Retinal pigment epithelial cell (primary cell): ENCODE measurements at regions not wholly inside any gene's neighbourhood (a gene's known extent, or its start where the extent isn't known, plus 50 kb on each side); places are given as distances from the start of the nearest gene placed in this dataset.

ENCODE experiments used
- DNase-seq: peaks from one replicate; pipeline ENCODE4 v3.0.0-alpha.2; 2010; ENCODE audit warnings: low read depth
- H3K4me3 ChIP-seq: 2 replicates; pipeline ENCODE4 v1.5.1; 2011; ENCODE audit warnings: mild to moderate bottlenecking, low read length, control low read depth, moderate library complexity
- TF ChIP-seq, protein P1 (sequence below): conservative IDR thresholded peaks from 2 replicates; pipeline ENCODE4 v1.5.1; 2011; ENCODE audit warnings: low read depth, low read length, control low read depth, inconsistent platforms

DNA sequence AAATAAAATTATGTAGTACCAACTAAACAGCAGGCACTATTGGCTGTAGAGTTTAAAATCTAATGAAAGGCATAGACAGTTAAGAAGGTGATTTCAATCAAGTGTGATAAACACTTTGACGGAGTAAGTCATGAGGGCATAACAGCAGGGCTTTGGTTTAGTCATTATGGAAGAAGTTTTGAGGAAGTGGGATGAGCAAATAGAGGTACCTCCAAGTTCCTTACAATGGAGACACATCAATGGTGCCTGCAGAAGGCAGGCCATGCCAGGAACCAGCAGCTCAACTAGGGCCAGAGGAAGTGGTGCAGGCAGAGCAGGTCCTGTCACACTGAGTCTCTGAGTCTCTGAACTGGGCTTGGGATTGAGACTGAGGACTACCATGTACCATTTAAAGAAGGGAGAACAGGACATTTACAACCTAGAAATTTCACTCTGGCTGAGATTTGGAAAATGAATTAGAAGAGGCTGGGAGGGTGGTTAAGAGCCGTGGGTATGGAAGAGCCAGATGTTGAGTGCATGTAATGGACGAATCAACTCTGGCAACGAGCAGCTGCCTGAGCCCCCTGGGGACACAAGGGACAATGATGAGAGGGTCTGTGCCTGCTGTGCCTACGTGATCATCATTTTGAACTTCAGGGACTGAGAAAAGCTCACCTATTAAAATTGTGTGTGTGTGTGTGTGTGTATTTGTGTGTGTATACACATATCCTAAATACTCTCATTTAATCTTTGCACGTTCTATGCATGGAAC is 208.7 kb upstream of the POM121L12 start:
- TF ChIP-seq, protein P1, sequence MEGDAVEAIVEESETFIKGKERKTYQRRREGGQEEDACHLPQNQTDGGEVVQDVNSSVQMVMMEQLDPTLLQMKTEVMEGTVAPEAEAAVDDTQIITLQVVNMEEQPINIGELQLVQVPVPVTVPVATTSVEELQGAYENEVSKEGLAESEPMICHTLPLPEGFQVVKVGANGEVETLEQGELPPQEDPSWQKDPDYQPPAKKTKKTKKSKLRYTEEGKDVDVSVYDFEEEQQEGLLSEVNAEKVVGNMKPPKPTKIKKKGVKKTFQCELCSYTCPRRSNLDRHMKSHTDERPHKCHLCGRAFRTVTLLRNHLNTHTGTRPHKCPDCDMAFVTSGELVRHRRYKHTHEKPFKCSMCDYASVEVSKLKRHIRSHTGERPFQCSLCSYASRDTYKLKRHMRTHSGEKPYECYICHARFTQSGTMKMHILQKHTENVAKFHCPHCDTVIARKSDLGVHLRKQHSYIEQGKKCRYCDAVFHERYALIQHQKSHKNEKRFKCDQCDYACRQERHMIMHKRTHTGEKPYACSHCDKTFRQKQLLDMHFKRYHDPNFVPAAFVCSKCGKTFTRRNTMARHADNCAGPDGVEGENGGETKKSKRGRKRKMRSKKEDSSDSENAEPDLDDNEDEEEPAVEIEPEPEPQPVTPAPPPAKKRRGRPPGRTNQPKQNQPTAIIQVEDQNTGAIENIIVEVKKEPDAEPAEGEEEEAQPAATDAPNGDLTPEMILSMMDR: no peak
- no peak for DNase-seq
- no peak overlapping the region for H3K4me3 ChIP-seq

DNA sequence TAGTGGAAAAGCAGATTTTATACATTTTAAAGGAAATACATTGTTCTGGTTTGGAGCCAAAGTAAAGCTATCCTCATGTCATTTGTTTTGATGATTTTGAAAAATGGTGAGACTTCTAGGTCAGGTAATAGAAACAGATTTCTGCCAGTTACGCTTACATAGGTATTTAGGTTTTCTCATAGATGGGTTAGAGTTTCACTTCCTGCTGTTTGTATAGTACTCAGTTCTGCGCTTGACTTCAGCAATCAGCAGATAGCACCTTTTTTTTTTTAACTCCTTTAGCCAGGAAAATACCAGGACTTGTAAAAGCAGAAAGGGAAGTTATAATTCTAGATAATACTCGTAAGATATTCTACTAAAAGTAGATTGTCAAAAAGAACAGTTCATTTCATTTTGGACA is 209.8 kb upstream of the POM121L12 start:
- no peak for DNase-seq
- no peak overlapping the region for H3K4me3 ChIP-seq
- TF ChIP-seq, protein P1: no peak

DNA sequence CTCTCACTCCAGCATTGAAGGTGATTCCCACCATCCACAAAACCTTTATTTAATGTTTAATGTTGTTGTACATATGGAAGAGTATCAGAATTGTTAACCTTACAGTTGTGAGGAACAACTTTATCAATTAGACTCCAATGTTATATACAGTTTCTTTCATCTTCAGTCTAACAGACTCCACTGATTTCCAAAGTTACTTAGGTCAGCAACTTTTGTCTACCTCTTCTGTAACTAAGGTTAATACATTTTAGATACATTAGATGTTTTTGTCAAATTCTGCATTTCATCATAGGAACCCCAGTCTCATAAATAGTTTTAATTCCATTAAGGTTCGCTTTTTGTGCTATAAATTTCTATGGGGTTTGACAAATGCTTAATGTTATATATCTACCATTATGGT is 223.9 kb upstream of the POM121L12 start:
- DNase-seq: no peak
- TF ChIP-seq, protein P1: no peak
- H3K4me3 ChIP-seq: no peak overlapping the region

DNA sequence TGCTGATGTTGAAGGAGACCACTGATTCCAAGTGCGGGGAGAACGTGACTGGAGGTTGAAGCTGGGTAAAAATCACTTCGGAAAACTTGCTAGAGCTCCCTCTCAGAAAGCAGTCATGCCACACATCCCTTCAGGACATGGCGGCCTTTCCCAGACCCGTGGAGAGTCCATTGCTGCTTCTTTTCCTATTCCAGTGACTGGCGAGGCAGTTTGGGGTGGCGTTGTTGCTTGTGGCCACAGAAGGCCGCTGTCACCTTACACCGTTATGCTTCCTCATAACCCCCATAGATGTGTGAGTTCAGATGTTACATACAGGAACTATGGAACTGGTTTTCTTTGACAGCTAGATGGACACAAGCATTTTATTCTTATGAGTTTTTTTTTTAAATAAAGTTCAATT is 235.6 kb upstream of the POM121L12 start:
- H3K4me3 ChIP-seq: no peak overlapping the region
- no peak for DNase-seq
- TF ChIP-seq, protein P1: no peak

DNA sequence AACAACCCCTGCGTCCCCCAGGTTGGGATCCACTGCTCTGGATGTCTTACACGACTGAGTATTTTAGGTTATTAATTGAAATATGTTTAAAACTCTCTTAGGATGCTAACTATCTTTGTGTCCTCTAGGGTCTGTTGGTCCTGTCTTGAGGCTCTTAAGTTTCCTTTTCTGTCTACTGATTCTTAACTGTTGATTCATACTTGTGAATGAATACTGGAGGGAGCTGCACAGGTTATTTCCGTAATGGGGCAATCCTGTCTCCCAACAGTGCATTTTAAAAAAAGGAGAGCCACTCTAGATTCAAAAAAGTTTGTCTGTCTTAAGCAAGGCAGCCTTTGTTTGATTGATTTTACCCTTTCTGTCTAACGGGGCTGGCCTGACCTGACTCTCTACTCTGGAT is 237.6 kb upstream of the POM121L12 start:
- H3K4me3 ChIP-seq: no peak overlapping the region
- no peak for DNase-seq
- TF ChIP-seq, protein P1: no peak

DNA sequence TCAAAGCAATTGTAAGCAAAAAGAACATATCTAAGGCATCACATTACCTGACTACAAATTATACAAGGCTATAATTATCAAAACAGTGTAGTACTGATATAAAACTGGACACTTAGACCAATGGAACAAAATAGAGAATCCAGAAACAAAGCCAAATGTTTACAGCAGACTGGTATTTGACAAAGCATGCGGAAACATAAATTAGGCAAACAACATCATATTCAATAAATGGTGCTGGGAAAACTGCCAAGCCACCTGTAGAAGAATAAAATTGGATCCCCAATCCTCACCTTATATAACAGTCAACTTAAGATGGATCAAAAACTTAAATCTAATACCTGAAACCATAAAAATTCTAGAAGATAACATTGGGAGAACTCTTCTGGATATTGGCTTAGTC is 240.8 kb upstream of the POM121L12 start:
- TF ChIP-seq, protein P1: no peak
- DNase-seq: no peak
- H3K4me3 ChIP-seq: no peak overlapping the region

DNA sequence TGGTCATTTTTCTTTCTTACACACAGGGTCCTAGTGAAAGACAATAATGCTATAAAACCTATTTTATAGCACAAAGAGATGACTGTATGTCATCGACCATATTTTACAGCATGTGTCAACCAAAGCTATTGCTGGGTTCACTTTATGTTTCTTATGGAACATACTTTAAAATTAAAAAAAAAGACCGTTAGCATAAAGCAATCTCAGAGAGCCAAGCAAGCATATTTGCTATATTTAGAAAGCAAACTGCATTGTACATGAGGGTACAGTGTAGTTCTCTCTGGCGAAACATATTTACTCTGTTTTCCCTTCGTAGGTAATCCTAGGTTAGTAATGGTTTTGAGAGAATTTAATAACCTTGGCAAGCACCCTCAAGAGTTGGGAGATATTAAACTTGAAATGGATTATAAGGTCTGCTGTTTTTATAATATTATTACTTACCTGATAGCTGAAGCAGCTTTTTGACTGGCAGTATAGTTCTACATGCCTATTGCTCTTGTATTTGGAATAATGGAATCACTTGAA is 244.2 kb upstream of the POM121L12 start:
- DNase-seq: no peak
- no peak overlapping the region for H3K4me3 ChIP-seq
- TF ChIP-seq, protein P1: no peak
